B cell (primary cell): ENCODE measurements at regions not wholly inside any gene's neighbourhood (a gene's known extent, or its start where the extent isn't known, plus 50 kb on each side); places are given as distances from the start of the nearest gene placed in this dataset.

Experiments
- ATAC-seq: fragments of 200-7000 bp; cut with Tn5 transposase; one replicate; pipeline ENCODE4 v1.10.0; 2021; ENCODE audit warnings: low read depth, mild to moderate bottlenecking, moderate number of reproducible peaks, moderate library complexity
- CTCF ChIA-PET: fragments of 350-600 bp; sonication (Branson Sonifier 250); formaldehyde crosslinking; loops from one replicate; lab custom pipeline; 2021; ENCODE audit warnings: antibody characterized with exemption, inconsistent platforms; lab: Charles Lee
- POLR2A ChIA-PET: fragments of 350-600 bp; sonication (Branson Sonifier 250); formaldehyde crosslinking; loops from one replicate; lab custom pipeline; 2021; ENCODE audit warnings: antibody characterized with exemption; lab: Charles Lee
- DNase-seq: peaks from one replicate; pipeline ENCODE4 v3.0.0; 2013
- H2AFZ ChIP-seq: 2 replicates; pipeline ENCODE4 v1.6.1; 2012; ENCODE audit warnings: mild to moderate bottlenecking, low read depth, low read length; ENCODE audit not compliant: insufficient read depth, poor library complexity, severe bottlenecking
- H3K27ac ChIP-seq, 2 donors: 1 replicate in 1 of 2; 2 replicates in 1 of 2; pipeline ENCODE4 v1.5.1; 2012 to 2013; ENCODE audit warnings: low read length in 2 of 2, mild to moderate bottlenecking in 2 of 2, moderate library complexity in 1 of 2
- H3K27me3 ChIP-seq, 4 experiments: fragments of 200-600 bp in 1 of 4; sonication (generic) in 1 of 4; replicated peaks in 1 of 4; 1 replicate in 2 of 4; 2 replicates in 2 of 4; pipeline versions ENCODE4 v1.6.1 to v1.7.0; 2013 to 2016; ENCODE audit warnings: low read length in 3 of 4, mild to moderate bottlenecking in 2 of 4, mixed read lengths in 1 of 4, moderate library complexity in 1 of 4; ENCODE audit not compliant: insufficient read depth in 4 of 4, control insufficient read depth in 3 of 4; ENCODE audit errors: control extremely low read depth in 1 of 4
- H3K36me3 ChIP-seq, 2 experiments: replicated peaks in 1 of 2; 1 replicate in 1 of 2; 2 replicates in 1 of 2; pipeline versions ENCODE4 v1.6.1 to v1.7.1; 2013; ENCODE audit warnings: low read length in 1 of 2; ENCODE audit not compliant: insufficient read depth in 2 of 2, control insufficient read depth in 1 of 2; ENCODE audit errors: control extremely low read depth in 1 of 2, extremely low read depth in 1 of 2
- H3K4me1 ChIP-seq, 2 donors: fragments of 200-600 bp in 1 of 2; sonication (generic) in 1 of 2; 1 replicate in 1 of 2; 2 replicates in 1 of 2; pipeline versions ENCODE4 v1.5.1 to v1.6.1; 2013 to 2017; ENCODE audit warnings: low read length in 2 of 2; ENCODE audit not compliant: control insufficient read depth in 2 of 2, insufficient read depth in 2 of 2
- H3K4me2 ChIP-seq: replicated peaks from 2 replicates; pipeline ENCODE3; 2012; ENCODE audit warnings: mild to moderate bottlenecking, low read depth, low read length; ENCODE audit not compliant: poor library complexity, severe bottlenecking
- H3K4me3 ChIP-seq, 5 experiments: fragments of 200-600 bp in 1 of 5; sonication (generic) in 1 of 5; 1 replicate in 3 of 5; 2 replicates in 2 of 5; pipeline versions ENCODE4 v1.5.1 to v1.7.0; 2011 to 2016; ENCODE audit warnings: low read length in 4 of 5, mild to moderate bottlenecking in 4 of 5, low read depth in 2 of 5, control low read depth in 1 of 5, moderate library complexity in 1 of 5; ENCODE audit not compliant: insufficient read depth in 1 of 5; ENCODE audit errors: control extremely low read depth in 1 of 5, extremely low read depth in 1 of 5
- H3K79me2 ChIP-seq: fragments of 200-600 bp; sonication (generic); one replicate; pipeline ENCODE4 v1.6.0; 2016; ENCODE audit warnings: low read length; ENCODE audit not compliant: control insufficient read depth, insufficient read depth
- H3K9ac ChIP-seq: fragments of 200-600 bp; sonication (generic); 2 replicates; pipeline ENCODE4 v1.6.1; 2017; ENCODE audit warnings: mild to moderate bottlenecking, low read length, moderate library complexity
- H3K9me3 ChIP-seq, 3 donors: one replicate each; pipeline versions ENCODE4 v1.6.1 to v1.7.1; 2013; ENCODE audit warnings: low read length in 2 of 3; ENCODE audit not compliant: control insufficient read depth in 2 of 3, insufficient read depth in 1 of 3; ENCODE audit errors: control extremely low read depth in 1 of 3
- H4K20me1 ChIP-seq: 2 replicates; pipeline ENCODE4 v1.6.0; 2012; ENCODE audit warnings: mild to moderate bottlenecking, low read length; ENCODE audit not compliant: insufficient read depth, control insufficient read depth, poor library complexity, severe bottlenecking
- H3K27ac Mint-ChIP-seq: one replicate; pipeline ENCODE4 v1.8.0; 2021; ENCODE audit warnings: mixed read lengths
- H3K27me3 Mint-ChIP-seq: one replicate; pipeline ENCODE4 v1.8.0; 2021; ENCODE audit warnings: mixed read lengths
- H3K4me1 Mint-ChIP-seq: one replicate; pipeline ENCODE4 v1.8.0; 2021; ENCODE audit warnings: mixed read lengths
- H3K4me3 Mint-ChIP-seq: one replicate; pipeline ENCODE4 v1.8.0; 2021; ENCODE audit warnings: mixed read lengths
- H3K9me3 Mint-ChIP-seq: one replicate; pipeline ENCODE4 v1.8.0; 2022; ENCODE audit warnings: mixed read lengths; ENCODE audit not compliant: insufficient read depth
- EZH2 ChIP-seq: IDR thresholded peaks from 2 replicates; pipeline ENCODE4 v1.6.1; 2012; ENCODE audit warnings: borderline replicate concordance, low read depth, mild to moderate bottlenecking, moderate library complexity, low read length; ENCODE audit not compliant: insufficient read depth, poor library complexity, severe bottlenecking
- WGBS: methylation state at CpG from one replicate; pipeline ENCODE4 v1.1.5; 2013; ENCODE audit warnings: missing lambda C conversion rate; ENCODE audit not compliant: insufficient coverage; 5-methylcytosine and 5-hydroxymethylcytosine counted together
- intact Hi-C: fragments of 100-400 bp; cut with micrococcal nuclease; formaldehyde crosslinking; loops from one replicate; pipeline ENCODE4 v1.10.0; 2022
- TF ChIP-seq, protein P1 (sequence below): fragments of 200-600 bp; IDR thresholded peaks from one replicate; pipeline ENCODE4 v1.8.0; 2022; ENCODE audit warnings: antibody characterized with exemption, mild to moderate bottlenecking

DNA sequence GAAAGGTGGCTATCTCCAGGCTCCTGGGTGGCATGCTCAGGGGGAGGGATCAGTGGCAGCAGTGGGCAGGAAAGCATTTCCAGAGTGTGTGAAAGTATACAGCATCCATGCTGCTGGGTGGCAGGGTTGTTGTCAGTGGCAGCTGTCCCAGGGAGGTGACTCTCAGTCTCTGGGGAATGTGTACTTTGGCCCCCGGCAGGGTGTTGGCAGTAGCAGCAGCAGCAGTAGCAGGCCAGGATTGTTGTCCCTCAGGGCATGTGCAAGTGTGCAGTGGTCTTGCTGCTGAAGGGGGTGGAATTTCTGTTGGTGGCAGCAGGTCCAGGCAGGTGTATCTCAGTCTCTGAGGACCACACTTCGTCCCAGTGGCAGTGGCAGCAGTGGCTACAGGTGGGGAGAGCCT lies 71.7 kb upstream of the GUCA2B start:
- Histone ChIP-seq H3K4me1 (no peaks in the 10 kb centered on the region), H3K9ac (no peak overlapping the region), H2AFZ (no peak overlapping the region), H3K27ac (no peak overlapping the region), H3K4me2 (no peak overlapping the region), H3K79me2 (no peaks in the 10 kb centered on the region), H3K36me3 (no peaks in the 10 kb centered on the region), H3K9me3 (peaks cover 0 to 19% (median 0%) of the 10 kb centered on the region in 3 donors), H3K27me3 (peaks cover 0 to 9% (median 7%) of the 10 kb centered on the region in 4 experiments), H3K4me3 (no peak overlapping the region), H4K20me1 (no peaks in the 10 kb centered on the region)
- WGBS = 76% methylated on average over 2 of the region's 2 CpGs
- no peak overlapping the region for H3K27ac Mint-ChIP-seq
- peaks cover 16% of the 10 kb centered on the region for H3K9me3 Mint-ChIP-seq
- ChIA-PET POLR2A (no interaction called here), CTCF (no interaction called here)
- no peaks in the 10 kb centered on the region for H3K4me1 Mint-ChIP-seq
- ATAC-seq (no peak), DNase-seq (no peak)
- H3K4me3 Mint-ChIP-seq = no peak overlapping the region
- TF ChIP-seq, protein P1, sequence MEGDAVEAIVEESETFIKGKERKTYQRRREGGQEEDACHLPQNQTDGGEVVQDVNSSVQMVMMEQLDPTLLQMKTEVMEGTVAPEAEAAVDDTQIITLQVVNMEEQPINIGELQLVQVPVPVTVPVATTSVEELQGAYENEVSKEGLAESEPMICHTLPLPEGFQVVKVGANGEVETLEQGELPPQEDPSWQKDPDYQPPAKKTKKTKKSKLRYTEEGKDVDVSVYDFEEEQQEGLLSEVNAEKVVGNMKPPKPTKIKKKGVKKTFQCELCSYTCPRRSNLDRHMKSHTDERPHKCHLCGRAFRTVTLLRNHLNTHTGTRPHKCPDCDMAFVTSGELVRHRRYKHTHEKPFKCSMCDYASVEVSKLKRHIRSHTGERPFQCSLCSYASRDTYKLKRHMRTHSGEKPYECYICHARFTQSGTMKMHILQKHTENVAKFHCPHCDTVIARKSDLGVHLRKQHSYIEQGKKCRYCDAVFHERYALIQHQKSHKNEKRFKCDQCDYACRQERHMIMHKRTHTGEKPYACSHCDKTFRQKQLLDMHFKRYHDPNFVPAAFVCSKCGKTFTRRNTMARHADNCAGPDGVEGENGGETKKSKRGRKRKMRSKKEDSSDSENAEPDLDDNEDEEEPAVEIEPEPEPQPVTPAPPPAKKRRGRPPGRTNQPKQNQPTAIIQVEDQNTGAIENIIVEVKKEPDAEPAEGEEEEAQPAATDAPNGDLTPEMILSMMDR = no peak
- TF ChIP-seq EZH2 = no peak
- intact Hi-C loops = no loop called here
- peaks cover 44% of the 10 kb centered on the region for H3K27me3 Mint-ChIP-seq

DNA sequence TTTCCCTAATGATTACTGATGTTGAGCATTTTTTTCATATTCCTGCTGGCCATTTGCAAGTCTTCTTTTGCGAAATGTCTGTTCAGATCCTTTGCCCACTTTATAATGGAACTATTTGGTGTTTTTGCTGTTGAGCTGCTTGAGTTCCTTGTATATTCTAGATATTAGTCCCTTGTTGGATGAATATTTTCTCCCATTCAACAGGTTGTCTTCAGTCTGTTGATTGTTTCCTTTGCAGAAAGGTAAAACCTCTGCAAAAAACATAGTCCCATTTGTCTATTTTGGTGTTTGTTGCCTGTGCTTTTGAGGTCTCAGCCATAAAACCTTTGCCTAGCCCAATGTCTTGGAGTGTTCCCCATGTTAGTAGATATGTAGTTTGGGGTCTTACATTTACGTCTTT lies 78.0 kb upstream of the GUCA2B start:
- DNase-seq (no peak), ATAC-seq (no peak)
- TF ChIP-seq, protein P1 = no peak
- no peak for TF ChIP-seq EZH2
- ChIA-PET CTCF (no interaction called here), POLR2A (no interaction called here)
- Mint-ChIP-seq H3K4me1 (no peaks in the 10 kb centered on the region), H3K4me3 (no peak overlapping the region), H3K27ac (no peak overlapping the region), H3K9me3 (peaks cover 13% of the 10 kb centered on the region), H3K27me3 (peaks cover 49% of the 10 kb centered on the region)
- Histone ChIP-seq H3K27me3 (peaks cover 0 to 8% (median 0%) of the 10 kb centered on the region in 4 experiments), H2AFZ (no peak overlapping the region), H3K79me2 (no peaks in the 10 kb centered on the region), H3K27ac (no peak overlapping the region), H3K4me3 (no peak overlapping the region), H3K36me3 (no peaks in the 10 kb centered on the region), H3K4me2 (no peak overlapping the region), H3K4me1 (no peaks in the 10 kb centered on the region), H3K9me3 (peaks cover 0 to 2% (median 1%) of the 10 kb centered on the region in 3 donors), H4K20me1 (no peaks in the 10 kb centered on the region), H3K9ac (no peak overlapping the region)
- intact Hi-C loops = no loop called here
- WGBS = no CpG with 5 or more reads among the region's 2 CpGs
